ENCODE measurements at regions not wholly inside any gene's neighbourhood (a gene's known extent, or its start where the extent isn't known, plus 50 kb on each side); places are given as distances from the start of the nearest gene placed in this dataset.
"Not testable (repeated sequence)": the region's sequence is repeated elsewhere in the genome, so short reads cannot be mapped to it uniquely, and the experiment has no call there.

DNA sequence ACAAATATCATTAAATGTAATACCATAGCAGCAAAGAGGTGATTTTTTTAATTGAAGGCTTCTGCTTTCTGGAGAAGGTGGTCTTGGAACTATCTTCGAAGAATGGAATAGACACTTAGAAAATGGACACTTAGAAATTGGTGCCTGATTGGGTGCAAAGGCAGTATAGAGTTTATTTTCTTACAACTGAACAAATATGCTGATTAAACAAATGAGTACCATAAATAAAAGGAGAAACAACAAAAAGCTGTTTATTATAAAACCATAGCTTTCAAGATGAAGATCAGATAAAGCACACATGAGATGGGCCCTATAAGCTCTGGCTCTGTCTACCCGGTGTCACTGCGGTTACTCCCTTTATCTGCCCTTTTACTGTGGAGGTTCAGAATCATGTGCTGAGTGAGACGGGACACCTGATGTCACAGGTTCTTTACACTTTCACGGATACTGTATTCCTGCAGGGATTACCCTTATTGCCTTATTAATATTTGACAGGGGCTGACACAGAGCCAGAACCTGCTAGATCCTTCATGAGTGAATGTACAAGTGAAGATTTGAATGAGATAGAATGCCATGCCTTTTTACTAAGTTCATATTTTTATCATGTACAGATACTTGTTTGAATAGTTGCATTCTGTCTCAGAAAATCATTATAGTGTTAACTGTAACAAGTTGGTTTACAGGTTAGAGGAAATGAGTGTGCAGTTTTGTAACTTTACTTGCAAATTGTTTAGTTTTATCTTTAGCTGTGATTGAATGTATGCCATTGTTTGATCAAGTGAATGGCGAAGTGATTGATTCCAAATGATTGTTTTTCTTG is 477.5 kb upstream of the RGS6 start:
- Mint-ChIP-seq H3K36me3 (no peaks in the 10 kb centered on the region), H3K4me3 (no peak overlapping the region), H3K27me3 (no peaks in the 10 kb centered on the region), H3K27ac (no peak overlapping the region), H3K9me3 (peaks cover 3% of the 10 kb centered on the region), H3K4me1 (ENCODE audit: unreplicated experiment) (peaks cover 7% of the 10 kb centered on the region)
- no peak for TF ChIP-seq CTCF (conservative IDR thresholded peaks at IDR 0.05)
- DNase-seq (ENCODE audit: extremely low spot score, unreplicated experiment), result no peak

- Mint-ChIP-seq H3K4me1 (ENCODE audit: unreplicated experiment) (peaks cover under 1% of the 10 kb centered on the region), H3K36me3 (peaks cover 9% of the 10 kb centered on the region), H3K4me3 (no peak overlapping the region), H3K9me3 (peaks cover 12% of the 10 kb centered on the region), H3K27ac (no peak overlapping the region), H3K27me3 (no peaks in the 10 kb centered on the region)
- DNase-seq (ENCODE audit: extremely low spot score, unreplicated experiment), result no peak
- TF ChIP-seq CTCF (conservative IDR thresholded peaks at IDR 0.05), result no peak
Observed at GRCh38 chr14:71460091-71460490, 472.1 kb upstream of the RGS6 start.

- not testable (repeated sequence) for H3K4me1 Mint-ChIP-seq (ENCODE audit: unreplicated experiment); H3K4me3 Mint-ChIP-seq; H3K27me3 Mint-ChIP-seq; DNase-seq (ENCODE audit: extremely low spot score, unreplicated experiment); H3K27ac Mint-ChIP-seq
- Mint-ChIP-seq H3K36me3 (peaks cover 12% of the 10 kb centered on the region), H3K9me3 (peaks cover 12% of the 10 kb centered on the region)
Observed at GRCh38 chr14:71461617-71462016, 470.6 kb upstream of the RGS6 start.

GRCh38 chr14:71463807-71464206 is 468.4 kb upstream of the RGS6 start:
- Mint-ChIP-seq H3K4me3 (no peak overlapping the region), H3K36me3 (peaks cover 12% of the 10 kb centered on the region), H3K27ac (no peak overlapping the region), H3K4me1 (ENCODE audit: unreplicated experiment) (no peaks in the 10 kb centered on the region), H3K27me3 (no peaks in the 10 kb centered on the region), H3K9me3 (peaks cover 12% of the 10 kb centered on the region)
- DNase-seq (ENCODE audit: extremely low spot score, unreplicated experiment), result no peak
- TF ChIP-seq CTCF (conservative IDR thresholded peaks at IDR 0.05), result no peak

DNA sequence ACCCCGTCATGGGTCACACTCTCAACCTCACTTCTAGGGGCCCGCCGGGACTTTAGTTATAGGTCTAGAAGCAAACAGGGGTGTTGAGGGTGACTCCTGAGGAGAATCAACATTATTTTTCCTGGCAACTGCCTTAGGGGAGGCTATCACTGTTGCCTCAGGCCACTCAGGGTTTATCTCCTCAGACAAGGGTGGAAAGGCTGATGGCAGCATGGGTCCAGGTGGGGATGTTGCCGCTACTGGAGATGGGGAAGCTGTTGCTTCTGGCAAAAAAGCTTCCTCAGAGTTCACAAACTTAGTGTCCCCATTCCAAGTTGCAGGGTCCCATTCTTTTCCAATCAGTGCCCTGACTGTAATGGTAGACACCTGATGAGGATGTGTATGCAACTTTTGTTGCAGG is 467.4 kb upstream of the RGS6 start:
- H3K27ac Mint-ChIP-seq, result no peak overlapping the region
- no peak overlapping the region for H3K4me3 Mint-ChIP-seq
- no peak for DNase-seq (ENCODE audit: extremely low spot score, unreplicated experiment)
- no peaks in the 10 kb centered on the region for H3K27me3 Mint-ChIP-seq
- peaks cover 12% of the 10 kb centered on the region for H3K36me3 Mint-ChIP-seq
- no peak for TF ChIP-seq CTCF (conservative IDR thresholded peaks at IDR 0.05)
- peaks cover 8% of the 10 kb centered on the region for H3K9me3 Mint-ChIP-seq
- no peaks in the 10 kb centered on the region for H3K4me1 Mint-ChIP-seq (ENCODE audit: unreplicated experiment)

DNA sequence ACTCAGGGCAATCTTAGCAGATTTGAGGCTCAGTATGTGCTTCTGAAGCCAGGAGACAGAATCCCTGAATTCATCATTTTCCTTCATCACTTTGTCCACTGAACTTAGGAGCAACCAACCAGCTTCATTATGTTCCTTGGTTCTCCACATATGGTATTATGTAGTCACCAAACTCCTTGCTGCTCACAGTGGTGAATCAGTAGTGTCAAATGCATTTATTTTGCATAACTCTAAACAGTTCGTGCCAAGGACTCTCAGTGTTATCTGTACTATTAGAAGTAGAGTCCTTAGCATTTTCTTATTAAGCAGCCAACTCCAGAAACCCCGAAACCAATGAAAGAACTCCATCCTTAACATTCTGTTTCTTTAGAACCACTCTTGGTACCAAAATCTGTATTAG is 466.9 kb upstream of the RGS6 start:
- Mint-ChIP-seq H3K4me3 (no peak overlapping the region), H3K9me3 (peaks cover 7% of the 10 kb centered on the region), H3K36me3 (peaks cover 12% of the 10 kb centered on the region), H3K4me1 (ENCODE audit: unreplicated experiment) (no peaks in the 10 kb centered on the region), H3K27ac (no peak overlapping the region), H3K27me3 (no peaks in the 10 kb centered on the region)
- no peak for TF ChIP-seq CTCF (conservative IDR thresholded peaks at IDR 0.05)
- no peak for DNase-seq (ENCODE audit: extremely low spot score, unreplicated experiment)

Measured in type B pancreatic cell (in vitro differentiated cells).